Natural killer cell (primary cell): ENCODE measurements at regions not wholly inside any gene's neighbourhood (a gene's known extent, or its start where the extent isn't known, plus 50 kb on each side); places are given as distances from the start of the nearest gene placed in this dataset.

Experiments used
- ATAC-seq, 3 donors: fragments of 150-1000 bp in 2 of 3; fragments of 200-7000 bp in 1 of 3; cut with Tn5 transposase; 1 replicate in 1 of 3; 2 replicates in 2 of 3; pipeline ENCODE4 v1.10.0; 2021; ENCODE audit warnings: mild to moderate bottlenecking in 2 of 3, moderate library complexity in 2 of 3
- DNase-seq, 2 donors: peaks; one replicate each; pipeline versions ENCODE4 v3.0.0 to v3.0.0-alpha.2; 2013 to 2021; ENCODE audit warnings: mixed read lengths in 1 of 2
- H3K27ac ChIP-seq: one replicate; pipeline ENCODE4 v1.5.1; 2013; ENCODE audit warnings: mild to moderate bottlenecking, low read length
- H3K27me3 ChIP-seq: one replicate; pipeline ENCODE4 v1.6.1; 2013; ENCODE audit warnings: low read length; ENCODE audit not compliant: control insufficient read depth, insufficient read depth
- H3K36me3 ChIP-seq: one replicate; pipeline ENCODE4 v1.6.1; 2013; ENCODE audit warnings: low read length; ENCODE audit not compliant: control insufficient read depth, insufficient read depth
- H3K4me1 ChIP-seq: one replicate; pipeline ENCODE4 v1.6.1; 2013; ENCODE audit warnings: low read length; ENCODE audit not compliant: control insufficient read depth, insufficient read depth
- H3K4me3 ChIP-seq: one replicate; pipeline ENCODE4 v1.5.1; 2013; ENCODE audit warnings: low read length
- H3K9me3 ChIP-seq: one replicate; pipeline ENCODE4 v1.6.1; 2013; ENCODE audit warnings: low read length; ENCODE audit not compliant: control insufficient read depth, insufficient read depth
- H3K27ac Mint-ChIP-seq, 2 donors: one replicate each; pipeline ENCODE4 v1.8.0; 2022; ENCODE audit warnings: mild to moderate bottlenecking in 2 of 2, mixed read lengths in 2 of 2, moderate library complexity in 1 of 2
- H3K27me3 Mint-ChIP-seq, 2 donors: one replicate each; pipeline ENCODE4 v1.8.0; 2022; ENCODE audit warnings: low read depth in 2 of 2, mixed read lengths in 2 of 2
- H3K36me3 Mint-ChIP-seq: one replicate; pipeline ENCODE4 v1.8.0; 2022; ENCODE audit warnings: mixed read lengths
- H3K4me1 Mint-ChIP-seq, 2 donors: one replicate each; pipeline ENCODE4 v1.8.0; 2022; ENCODE audit warnings: mixed read lengths in 2 of 2
- H3K4me3 Mint-ChIP-seq: one replicate; pipeline ENCODE4 v1.8.0; 2022; ENCODE audit warnings: mild to moderate bottlenecking, moderate library complexity, mixed read lengths
- H3K9me3 Mint-ChIP-seq, 2 donors: one replicate each; pipeline ENCODE4 v1.8.0; 2022; ENCODE audit warnings: mixed read lengths in 2 of 2
- CTCF ChIP-seq: fragments of 200-600 bp; IDR thresholded peaks from one replicate; pipeline ENCODE4 v1.8.0; 2022; ENCODE audit warnings: antibody characterized with exemption
- WGBS: methylation state at CpG from one replicate; pipeline ENCODE4 v1.1.7; 2013; ENCODE audit warnings: missing lambda C conversion rate; ENCODE audit not compliant: insufficient coverage; 5-methylcytosine and 5-hydroxymethylcytosine counted together
- intact Hi-C: fragments of 100-400 bp; cut with micrococcal nuclease; formaldehyde crosslinking; loops from one replicate; pipeline ENCODE4 v1.14.2; 2022

GRCh38 chr1:181369416-181369815 lies 113.9 kb upstream of the CACNA1E start:
- Histone ChIP-seq H3K36me3 (no peaks in the 10 kb centered on the region), H3K4me3 (no peak overlapping the region), H3K9me3 (no peaks in the 10 kb centered on the region), H3K27ac (no peak overlapping the region), H3K27me3 (no peaks in the 10 kb centered on the region), H3K4me1 (no peaks in the 10 kb centered on the region)
- Mint-ChIP-seq H3K27ac (no peak overlapping the region), H3K4me1 (no peaks in the 10 kb centered on the region), H3K9me3 (no peaks in the 10 kb centered on the region), H3K4me3 (no peak overlapping the region), H3K36me3 (no peaks in the 10 kb centered on the region), H3K27me3 (no peaks in the 10 kb centered on the region)
- no peak for ATAC-seq
- no peak for TF ChIP-seq CTCF
- 86% methylated on average over 3 of the region's 4 CpGs for WGBS
- intact Hi-C loops, result no loop called here
- no peak for DNase-seq

GRCh38 chr1:181383695-181384094 lies 99.6 kb upstream of the CACNA1E start:
- H3K4me3 Mint-ChIP-seq, result no peak overlapping the region
- Histone ChIP-seq H3K9me3 (no peaks in the 10 kb centered on the region), H3K27ac (no peak overlapping the region), H3K27me3 (no peaks in the 10 kb centered on the region), H3K4me1 (no peaks in the 10 kb centered on the region), H3K36me3 (no peaks in the 10 kb centered on the region), H3K4me3 (no peak overlapping the region)
- WGBS, result 52% methylated on average over 6 of the region's 6 CpGs
- intact Hi-C loops, result no loop called here
- no peaks in the 10 kb centered on the region for H3K4me1 Mint-ChIP-seq
- H3K36me3 Mint-ChIP-seq, result no peaks in the 10 kb centered on the region
- DNase-seq, result no peak
- no peak for ATAC-seq
- H3K27ac Mint-ChIP-seq, result no peak overlapping the region
- TF ChIP-seq CTCF, result no peak
- H3K27me3 Mint-ChIP-seq, result peaks cover 5 to 11% of the 10 kb centered on the region in 2 donors
- no peaks in the 10 kb centered on the region for H3K9me3 Mint-ChIP-seq

- no peak overlapping the region for H3K27ac Mint-ChIP-seq
Measured at GRCh38 chr1:181386340-181386739, 97.0 kb upstream of the CACNA1E start.

More at GRCh38 chr1:181386340-181386739, 97.0 kb upstream of the CACNA1E start:
- WGBS, result 70% methylated on average over 2 of the region's 2 CpGs
- Histone ChIP-seq H3K36me3 (no peaks in the 10 kb centered on the region), H3K4me3 (no peak overlapping the region), H3K27me3 (no peaks in the 10 kb centered on the region), H3K4me1 (no peaks in the 10 kb centered on the region), H3K27ac (no peak overlapping the region), H3K9me3 (no peaks in the 10 kb centered on the region)
- TF ChIP-seq CTCF, result no peak
- Mint-ChIP-seq H3K9me3 (no peaks in the 10 kb centered on the region), H3K36me3 (no peaks in the 10 kb centered on the region), H3K4me1 (no peaks in the 10 kb centered on the region), H3K27me3 (peaks cover 0 to 22% of the 10 kb centered on the region in 2 donors), H3K4me3 (no peak overlapping the region)
- no peak for DNase-seq
- intact Hi-C loops, result no loop called here
- ATAC-seq, result no peak
